ENCODE measurements at regions not wholly inside any gene's neighbourhood (a gene's known extent, or its start where the extent isn't known, plus 50 kb on each side); places are given as distances from the start of the nearest gene placed in this dataset.

DNA sequence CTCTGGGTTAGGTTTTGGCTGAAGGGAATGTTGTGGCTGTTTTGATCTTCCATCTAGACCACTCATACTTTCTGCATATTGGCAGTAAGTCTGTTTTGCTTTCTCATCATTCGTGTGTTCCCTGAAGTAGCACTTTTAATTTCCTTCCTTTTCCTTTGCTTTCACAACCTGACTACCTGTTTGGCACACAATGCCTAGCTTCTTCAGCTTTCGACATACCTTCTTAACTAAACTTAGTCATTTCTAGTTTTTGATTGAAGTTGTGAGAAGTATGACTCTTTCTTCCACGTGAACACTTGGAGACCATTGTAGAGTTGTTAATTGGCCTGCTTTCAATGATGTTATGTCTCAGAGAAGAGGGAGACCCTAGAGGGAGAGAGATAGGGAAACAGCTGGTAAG is 123.6 kb upstream of the EPB41L3 start:
- no peak for TF ChIP-seq CTCF (IDR thresholded peaks at IDR 0.05 in 4 of 5, conservative IDR thresholded peaks at IDR 0.05 in 1 of 5)
- TF ChIP-seq POLR2A (IDR thresholded peaks at IDR 0.05) = no peak
